NB4 (cell line): ENCODE measurements at regions not wholly inside any gene's neighbourhood (a gene's known extent, or its start where the extent isn't known, plus 50 kb on each side); places are given as distances from the start of the nearest gene placed in this dataset.

Experiments used
- CTCF ChIP-seq: IDR thresholded peaks from one replicate; pipeline ENCODE4 v1.5.1; 2012; ENCODE audit warnings: low read depth, low read length
- MAX ChIP-seq: IDR thresholded peaks from 2 replicates; pipeline ENCODE4 v1.6.1; 2011; ENCODE audit warnings: low read depth, low read length
- POLR2A ChIP-seq: IDR thresholded peaks from 2 replicates; pipeline ENCODE4 v1.6.1; 2011; ENCODE audit warnings: mild to moderate bottlenecking; ENCODE audit not compliant: insufficient read length; ENCODE audit errors: extremely low read depth

- TF ChIP-seq CTCF (no peak), POLR2A (no peak), MAX (no peak)
These were observed 341.1 kb upstream of the PPARGC1A start for GRCh38 chr4:24230955-24231354.
